Lung microvascular endothelial cell (primary cell): ENCODE measurements at regions not wholly inside any gene's neighbourhood (a gene's known extent, or its start where the extent isn't known, plus 50 kb on each side); places are given as distances from the start of the nearest gene placed in this dataset.

Source experiments
- DNase-seq, 2 donors: peaks; one replicate each; pipeline versions ENCODE4 v3.0.0 to v3.0.0-alpha.2; 2010; ENCODE audit warnings: low read depth in 2 of 2

GRCh38 chr4:89599026-89599425 is 237.9 kb downstream of the SNCA start:
- no peak for DNase-seq

- peak; percentile 43 to 74 for DNase-seq
Measured at GRCh38 chr4:89598602-89599001, 238.4 kb downstream of the SNCA start.

- DNase-seq: no peak
Measured at GRCh38 chr4:89595125-89595789, 241.7 kb downstream of the SNCA start.

- DNase-seq: no peak
Measured at GRCh38 chr4:89590128-89590527, 246.8 kb downstream of the SNCA start.

- DNase-seq: no peak
Measured at GRCh38 chr4:89588421-89588820, 248.5 kb downstream of the SNCA start.

- no peak for DNase-seq
Measured at GRCh38 chr4:89587364-89587763, 249.6 kb downstream of the SNCA start.

- peak; percentile 43 to 47 for DNase-seq
Measured at GRCh38 chr4:89586864-89587263, 250.1 kb downstream of the SNCA start.

- no peak for DNase-seq
Measured at GRCh38 chr4:89586318-89586717, 250.6 kb downstream of the SNCA start.

GRCh38 chr4:89582756-89583505 is 254.0 kb downstream of the SNCA start:
- DNase-seq: peak in 1 of 2 donors; percentile 23

- DNase-seq: no peak
Measured at GRCh38 chr4:89579771-89580170, 257.2 kb downstream of the SNCA start.

- no peak for DNase-seq
Measured at GRCh38 chr4:89576246-89576645, 260.7 kb downstream of the SNCA start.

GRCh38 chr4:89575840-89576239 is 261.1 kb downstream of the SNCA start:
- no peak for DNase-seq

GRCh38 chr4:89574176-89574575 is 262.8 kb downstream of the SNCA start:
- DNase-seq: no peak

- no peak for DNase-seq
Measured at GRCh38 chr4:89573656-89574055, 263.3 kb downstream of the SNCA start.

- peak; percentile 56 to 85 for DNase-seq
Measured at GRCh38 chr4:89572224-89572858, 264.6 kb downstream of the SNCA start.

- no peak for DNase-seq
Measured at GRCh38 chr4:89570931-89571330, 263.3 kb upstream of the GPRIN3 start.

- DNase-seq: no peak
Measured at GRCh38 chr4:89567936-89568335, 260.3 kb upstream of the GPRIN3 start.

- DNase-seq: peak; percentile 35 to 40
Measured at GRCh38 chr4:89563431-89563830, 255.8 kb upstream of the GPRIN3 start.

- no peak for DNase-seq
Measured at GRCh38 chr4:89562746-89563145, 255.1 kb upstream of the GPRIN3 start.

- no peak for DNase-seq
Measured at GRCh38 chr4:89561048-89561447, 253.4 kb upstream of the GPRIN3 start.

- DNase-seq: no peak
Measured at GRCh38 chr4:89558147-89558546, 250.5 kb upstream of the GPRIN3 start.

- peak in 1 of 2 donors; percentile 63 for DNase-seq
Measured at GRCh38 chr4:89556601-89557305, 249.2 kb upstream of the GPRIN3 start.
